ENCODE measurements at regions not wholly inside any gene's neighbourhood (a gene's known extent, or its start where the extent isn't known, plus 50 kb on each side); places are given as distances from the start of the nearest gene placed in this dataset.

GRCh38 chr2:41267929-41268659 is 779.7 kb upstream of the PKDCC start:
- WGBS (ENCODE audit: insufficient coverage, insufficient replicate concordance, low lambda C conversion rate, missing lambda C conversion rate), result 16% methylated on average over 7 of the region's 7 CpGs
- BruUV-seq (replicated peaks), result no TSS peak
- H3K79me2 ChIP-seq (ENCODE audit: control insufficient read depth, insufficient read depth, low read length), result no peaks in the 10 kb centered on the region
- no peaks in the 10 kb centered on the region for H3K9me3 ChIP-seq (replicated peaks; ENCODE audit: control insufficient read depth, insufficient read depth, low read length)
- no peak overlapping the region for H3K4me2 ChIP-seq (ENCODE audit: control insufficient read depth, insufficient read depth)
- no peaks in the 10 kb centered on the region for H4K20me1 ChIP-seq (ENCODE audit: control insufficient read depth, insufficient read depth)
- H3K36me3 ChIP-seq (ENCODE audit: control insufficient read depth in 2 of 2, insufficient read depth in 2 of 2, low read length in 1 of 2), result no peaks in the 10 kb centered on the region
- CTCF ChIA-PET, result no interaction called here
- no peak for DNase-seq (ENCODE audit: low read depth, low spot score)
- no peak overlapping the region for H3K27ac ChIP-seq (ENCODE audit: control insufficient read depth, insufficient read depth)
- no peak overlapping the region for H3K4me3 ChIP-seq
- no peak overlapping the region for H2AFZ ChIP-seq (ENCODE audit: control insufficient read depth, low read depth, low read length)
- SMC1A ChIA-PET (ENCODE audit: uncharacterized antibody, unreplicated experiment), result interaction anchor here (0.9 kb wide), 1 partner anchor 40 kb away, joined by 3 read pairs; no protein-coding TSS in a partner anchor
- no peak for ATAC-seq
- RAD21 ChIA-PET (ENCODE audit: unreplicated experiment), result no interaction called here
- TF ChIP-seq SREBF2 (IDR thresholded peaks at IDR 0.05; ENCODE audit: low read length) (no peak), CBX5 (IDR thresholded peaks at IDR 0.05; ENCODE audit: low read depth) (no peak), E2F4 (IDR thresholded peaks at IDR 0.05; ENCODE audit: low read depth, low read length) (no peak), SKIL (IDR thresholded peaks at IDR 0.05; ENCODE audit: low read depth, poor library complexity, severe bottlenecking) (no peak), EZH2 (IDR thresholded peaks at IDR 0.05; ENCODE audit: borderline replicate concordance, control insufficient read depth, low read depth, low read length) (no peak)
- no peaks in the 10 kb centered on the region for H3K27me3 ChIP-seq (replicated peaks in 1 of 2; ENCODE audit: control insufficient read depth in 2 of 2, insufficient read depth in 2 of 2, low read length in 1 of 2)
- no peak for FAIRE-seq
- POLR2A ChIA-PET, result no interaction called here
- in situ Hi-C loops (cut with MboI) (no loop called here), intact Hi-C loops (cut with micrococcal nuclease; ENCODE audit: unreplicated experiment) (no loop called here)
- no peak overlapping the region for H3K9ac ChIP-seq (ENCODE audit: control insufficient read depth, insufficient read depth, low read length)
- H3K4me1 ChIP-seq (ENCODE audit: control insufficient read depth, insufficient read depth, low read length), result no peaks in the 10 kb centered on the region

Data from GM12878 (cell line).